HCT116 (cell line): ENCODE measurements at regions not wholly inside any gene's neighbourhood (a gene's known extent, or its start where the extent isn't known, plus 50 kb on each side); places are given as distances from the start of the nearest gene placed in this dataset.

ENCODE experiments used
- EGR1 ChIP-seq: IDR thresholded peaks from 2 replicates; pipeline ENCODE4 v1.6.1; 2012; ENCODE audit warnings: low read depth
- ELF1 ChIP-seq: IDR thresholded peaks from 2 replicates; pipeline ENCODE4 v1.6.1; 2012; ENCODE audit warnings: low read depth, borderline replicate concordance
- EZH2 ChIP-seq: fragments of 200-600 bp; sonication (generic); IDR thresholded peaks from 2 replicates; pipeline ENCODE4 v1.6.1; 2017; ENCODE audit warnings: antibody characterized with exemption, mixed run types
- FOSL1 ChIP-seq: IDR thresholded peaks from 2 replicates; pipeline ENCODE4 v1.6.1; 2012; ENCODE audit warnings: low read depth
- JUND ChIP-seq: IDR thresholded peaks from 2 replicates; pipeline ENCODE4 v1.6.1; 2012
- POLR2A ChIP-seq: IDR thresholded peaks from 2 replicates; pipeline ENCODE4 v1.7.0; 2011; ENCODE audit warnings: borderline replicate concordance; ENCODE audit not compliant: insufficient read depth, insufficient read length; ENCODE audit errors: extremely low read depth
- RAD21 ChIP-seq: IDR thresholded peaks from 2 replicates; pipeline ENCODE4 v1.6.1; 2012; ENCODE audit warnings: low read depth, mild to moderate bottlenecking
- SRF ChIP-seq: IDR thresholded peaks from 2 replicates; pipeline ENCODE4 v1.6.1; 2012; ENCODE audit warnings: low read depth
- ZFX ChIP-seq: fragments of 450-650 bp; IDR thresholded peaks from 2 replicates; pipeline ENCODE4 v1.6.1; 2017
- ZNF274 ChIP-seq: fragments of 200-500 bp; sonication (Bioruptor generic); IDR thresholded peaks from 2 replicates; pipeline ENCODE4 v1.6.1; 2014; ENCODE audit warnings: mild to moderate bottlenecking, low read depth, low read length, inconsistent platforms
- TF ChIP-seq, protein P1 (sequence below), 3 experiments: fragments of 200-600 bp in 1 of 3; sonication (generic) in 1 of 3; IDR thresholded peaks in 2 of 3; conservative IDR thresholded peaks in 1 of 3; 2 replicates each; pipeline ENCODE4 v1.5.1; 2012 to 2017; ENCODE audit warnings: low read depth in 2 of 3, low read length in 2 of 3, antibody characterized with exemption in 1 of 3, borderline replicate concordance in 1 of 3, control low read depth in 1 of 3, mild to moderate bottlenecking in 1 of 3, mixed read lengths in 1 of 3, mixed run types in 1 of 3, moderate library complexity in 1 of 3; ENCODE audit not compliant: insufficient read depth in 1 of 3
- TF ChIP-seq, protein P2 (sequence below): IDR thresholded peaks from 2 replicates; pipeline ENCODE4 v1.6.1; 2012; ENCODE audit warnings: low read depth
- TF ChIP-seq, protein P3 (sequence below): IDR thresholded peaks from 2 replicates; pipeline ENCODE4 v1.6.1; 2012
- TF ChIP-seq, protein P4 (sequence below): IDR thresholded peaks from 2 replicates; pipeline ENCODE4 v1.6.1; 2011; ENCODE audit warnings: mild to moderate bottlenecking, low read length, moderate library complexity; ENCODE audit not compliant: insufficient replicate concordance; ENCODE audit errors: extremely low read depth

DNA sequence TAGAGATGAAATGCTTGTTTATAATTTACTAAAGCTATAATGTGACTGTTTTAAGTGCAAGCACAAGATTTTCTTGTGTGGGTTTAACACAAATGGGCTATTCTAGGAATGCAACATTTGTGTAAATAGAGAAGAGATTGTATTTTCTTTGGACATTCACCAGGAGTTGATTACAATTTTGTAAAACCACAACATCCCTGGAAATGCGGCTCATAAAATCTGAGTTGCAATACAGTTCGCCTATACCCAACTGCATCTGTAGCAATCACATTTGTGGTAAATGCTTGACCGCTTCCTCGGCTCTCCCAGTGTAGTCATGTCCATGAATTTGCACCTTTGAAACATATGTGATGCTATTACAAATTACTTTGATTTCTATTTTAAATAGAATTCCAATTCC is 348.7 kb upstream of the CDH20 start:
- TF ChIP-seq, protein P1, sequence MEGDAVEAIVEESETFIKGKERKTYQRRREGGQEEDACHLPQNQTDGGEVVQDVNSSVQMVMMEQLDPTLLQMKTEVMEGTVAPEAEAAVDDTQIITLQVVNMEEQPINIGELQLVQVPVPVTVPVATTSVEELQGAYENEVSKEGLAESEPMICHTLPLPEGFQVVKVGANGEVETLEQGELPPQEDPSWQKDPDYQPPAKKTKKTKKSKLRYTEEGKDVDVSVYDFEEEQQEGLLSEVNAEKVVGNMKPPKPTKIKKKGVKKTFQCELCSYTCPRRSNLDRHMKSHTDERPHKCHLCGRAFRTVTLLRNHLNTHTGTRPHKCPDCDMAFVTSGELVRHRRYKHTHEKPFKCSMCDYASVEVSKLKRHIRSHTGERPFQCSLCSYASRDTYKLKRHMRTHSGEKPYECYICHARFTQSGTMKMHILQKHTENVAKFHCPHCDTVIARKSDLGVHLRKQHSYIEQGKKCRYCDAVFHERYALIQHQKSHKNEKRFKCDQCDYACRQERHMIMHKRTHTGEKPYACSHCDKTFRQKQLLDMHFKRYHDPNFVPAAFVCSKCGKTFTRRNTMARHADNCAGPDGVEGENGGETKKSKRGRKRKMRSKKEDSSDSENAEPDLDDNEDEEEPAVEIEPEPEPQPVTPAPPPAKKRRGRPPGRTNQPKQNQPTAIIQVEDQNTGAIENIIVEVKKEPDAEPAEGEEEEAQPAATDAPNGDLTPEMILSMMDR (IDR thresholded peaks at IDR 0.05 in 2 of 3, conservative IDR thresholded peaks at IDR 0.05 in 1 of 3; ENCODE audit: borderline replicate concordance in 1 of 3, insufficient read depth in 1 of 3, low read depth in 2 of 3, low read length in 2 of 3) = no peak
- TF ChIP-seq, protein P2, sequence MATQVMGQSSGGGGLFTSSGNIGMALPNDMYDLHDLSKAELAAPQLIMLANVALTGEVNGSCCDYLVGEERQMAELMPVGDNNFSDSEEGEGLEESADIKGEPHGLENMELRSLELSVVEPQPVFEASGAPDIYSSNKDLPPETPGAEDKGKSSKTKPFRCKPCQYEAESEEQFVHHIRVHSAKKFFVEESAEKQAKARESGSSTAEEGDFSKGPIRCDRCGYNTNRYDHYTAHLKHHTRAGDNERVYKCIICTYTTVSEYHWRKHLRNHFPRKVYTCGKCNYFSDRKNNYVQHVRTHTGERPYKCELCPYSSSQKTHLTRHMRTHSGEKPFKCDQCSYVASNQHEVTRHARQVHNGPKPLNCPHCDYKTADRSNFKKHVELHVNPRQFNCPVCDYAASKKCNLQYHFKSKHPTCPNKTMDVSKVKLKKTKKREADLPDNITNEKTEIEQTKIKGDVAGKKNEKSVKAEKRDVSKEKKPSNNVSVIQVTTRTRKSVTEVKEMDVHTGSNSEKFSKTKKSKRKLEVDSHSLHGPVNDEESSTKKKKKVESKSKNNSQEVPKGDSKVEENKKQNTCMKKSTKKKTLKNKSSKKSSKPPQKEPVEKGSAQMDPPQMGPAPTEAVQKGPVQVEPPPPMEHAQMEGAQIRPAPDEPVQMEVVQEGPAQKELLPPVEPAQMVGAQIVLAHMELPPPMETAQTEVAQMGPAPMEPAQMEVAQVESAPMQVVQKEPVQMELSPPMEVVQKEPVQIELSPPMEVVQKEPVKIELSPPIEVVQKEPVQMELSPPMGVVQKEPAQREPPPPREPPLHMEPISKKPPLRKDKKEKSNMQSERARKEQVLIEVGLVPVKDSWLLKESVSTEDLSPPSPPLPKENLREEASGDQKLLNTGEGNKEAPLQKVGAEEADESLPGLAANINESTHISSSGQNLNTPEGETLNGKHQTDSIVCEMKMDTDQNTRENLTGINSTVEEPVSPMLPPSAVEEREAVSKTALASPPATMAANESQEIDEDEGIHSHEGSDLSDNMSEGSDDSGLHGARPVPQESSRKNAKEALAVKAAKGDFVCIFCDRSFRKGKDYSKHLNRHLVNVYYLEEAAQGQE = no peak
- TF ChIP-seq RAD21 = no peak
- TF ChIP-seq EZH2 = no peak
- TF ChIP-seq FOSL1 = no peak
- TF ChIP-seq, protein P3, sequence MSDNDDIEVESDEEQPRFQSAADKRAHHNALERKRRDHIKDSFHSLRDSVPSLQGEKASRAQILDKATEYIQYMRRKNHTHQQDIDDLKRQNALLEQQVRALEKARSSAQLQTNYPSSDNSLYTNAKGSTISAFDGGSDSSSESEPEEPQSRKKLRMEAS = no peak
- no peak for TF ChIP-seq EGR1
- TF ChIP-seq SRF = no peak
- TF ChIP-seq, protein P4, sequence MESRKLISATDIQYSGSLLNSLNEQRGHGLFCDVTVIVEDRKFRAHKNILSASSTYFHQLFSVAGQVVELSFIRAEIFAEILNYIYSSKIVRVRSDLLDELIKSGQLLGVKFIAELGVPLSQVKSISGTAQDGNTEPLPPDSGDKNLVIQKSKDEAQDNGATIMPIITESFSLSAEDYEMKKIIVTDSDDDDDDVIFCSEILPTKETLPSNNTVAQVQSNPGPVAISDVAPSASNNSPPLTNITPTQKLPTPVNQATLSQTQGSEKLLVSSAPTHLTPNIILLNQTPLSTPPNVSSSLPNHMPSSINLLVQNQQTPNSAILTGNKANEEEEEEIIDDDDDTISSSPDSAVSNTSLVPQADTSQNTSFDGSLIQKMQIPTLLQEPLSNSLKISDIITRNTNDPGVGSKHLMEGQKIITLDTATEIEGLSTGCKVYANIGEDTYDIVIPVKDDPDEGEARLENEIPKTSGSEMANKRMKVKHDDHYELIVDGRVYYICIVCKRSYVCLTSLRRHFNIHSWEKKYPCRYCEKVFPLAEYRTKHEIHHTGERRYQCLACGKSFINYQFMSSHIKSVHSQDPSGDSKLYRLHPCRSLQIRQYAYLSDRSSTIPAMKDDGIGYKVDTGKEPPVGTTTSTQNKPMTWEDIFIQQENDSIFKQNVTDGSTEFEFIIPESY = no peak
- TF ChIP-seq ELF1 = no peak
- no peak for TF ChIP-seq ZFX
- no peak for TF ChIP-seq JUND
- no peak for TF ChIP-seq POLR2A
- no peak for TF ChIP-seq ZNF274
